GM19351 (cell line): ENCODE measurements at regions not wholly inside any gene's neighbourhood (a gene's known extent, or its start where the extent isn't known, plus 50 kb on each side); places are given as distances from the start of the nearest gene placed in this dataset.

Experiments
- ATAC-seq: cut with Tn5 transposase; IDR thresholded peaks from one replicate; pipeline ENCODE4 v1.9.1; 2021; ENCODE audit warnings: mild to moderate bottlenecking, moderate library complexity; ENCODE audit not compliant: unreplicated experiment

DNA sequence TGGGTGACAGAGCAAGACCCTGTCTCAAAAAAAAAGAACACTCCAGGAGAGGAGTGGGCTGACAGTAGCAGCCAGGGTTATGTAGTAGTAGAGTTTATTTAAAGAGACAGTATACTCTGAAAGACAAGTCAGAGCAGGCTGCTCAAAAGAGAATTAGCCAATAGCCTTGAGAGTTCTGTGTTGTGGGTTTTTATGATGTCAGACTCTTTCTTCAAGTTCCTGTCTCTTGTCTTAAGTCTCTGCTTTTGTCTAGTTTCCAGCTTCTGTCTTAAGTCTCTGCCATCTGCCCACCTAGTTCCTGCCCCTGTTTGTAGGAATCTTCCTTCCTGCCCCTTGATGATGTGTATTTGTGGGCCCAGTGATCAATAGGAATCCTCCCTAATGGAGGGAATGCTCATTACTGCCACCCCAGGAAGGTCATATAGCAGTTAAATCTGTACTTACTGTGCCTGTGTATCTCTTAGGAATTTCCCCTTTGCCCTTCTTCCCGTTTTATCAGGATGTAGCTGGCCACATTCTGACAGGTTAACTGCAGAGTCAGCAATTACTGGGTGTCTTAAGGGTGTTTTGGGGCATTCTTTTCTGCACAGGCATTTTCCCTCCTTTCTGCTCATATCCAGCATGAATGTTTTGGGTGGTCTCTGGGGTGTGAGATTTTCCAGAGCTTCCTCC lies 580.5 kb upstream of the SGCD start:
- no peak for ATAC-seq

DNA sequence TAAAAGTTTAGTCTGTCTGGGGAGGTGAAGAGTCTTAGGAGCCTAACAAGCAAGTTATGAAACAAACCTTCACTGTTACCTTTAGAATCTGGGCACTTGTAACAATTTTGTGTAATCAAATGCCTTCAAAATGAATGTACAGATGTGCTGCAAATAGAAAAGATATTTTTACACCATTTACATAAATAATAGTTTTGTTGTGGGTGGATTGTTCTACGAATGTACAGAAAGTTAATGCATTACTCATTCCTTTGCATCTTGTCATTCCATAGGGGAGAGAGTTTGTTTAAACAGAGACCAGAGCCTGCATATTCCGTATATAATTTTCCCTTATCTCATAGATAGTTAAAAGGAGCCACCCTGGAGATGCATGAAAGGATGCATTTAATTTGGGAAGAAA lies 576.9 kb upstream of the SGCD start:
- no peak for ATAC-seq

DNA sequence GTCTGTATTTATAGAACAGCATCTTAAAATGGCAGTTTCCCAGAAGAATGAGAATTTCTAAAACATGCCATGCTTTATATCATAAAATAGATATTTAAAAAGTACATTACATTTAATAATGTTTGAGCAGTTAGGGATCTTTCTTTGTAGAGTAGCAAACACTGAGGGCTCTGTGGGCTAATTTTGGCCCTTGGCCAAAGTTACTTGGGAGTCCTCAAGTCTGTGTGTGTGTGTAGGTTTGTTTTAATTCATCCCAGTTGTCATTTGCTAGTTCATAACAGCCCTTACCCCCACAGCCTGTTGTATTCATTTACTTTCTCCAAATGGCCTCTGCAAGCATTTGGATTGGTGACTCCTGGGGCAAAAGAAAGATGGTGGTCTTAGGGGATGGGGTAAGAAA lies 576.4 kb upstream of the SGCD start:
- no peak for ATAC-seq

DNA sequence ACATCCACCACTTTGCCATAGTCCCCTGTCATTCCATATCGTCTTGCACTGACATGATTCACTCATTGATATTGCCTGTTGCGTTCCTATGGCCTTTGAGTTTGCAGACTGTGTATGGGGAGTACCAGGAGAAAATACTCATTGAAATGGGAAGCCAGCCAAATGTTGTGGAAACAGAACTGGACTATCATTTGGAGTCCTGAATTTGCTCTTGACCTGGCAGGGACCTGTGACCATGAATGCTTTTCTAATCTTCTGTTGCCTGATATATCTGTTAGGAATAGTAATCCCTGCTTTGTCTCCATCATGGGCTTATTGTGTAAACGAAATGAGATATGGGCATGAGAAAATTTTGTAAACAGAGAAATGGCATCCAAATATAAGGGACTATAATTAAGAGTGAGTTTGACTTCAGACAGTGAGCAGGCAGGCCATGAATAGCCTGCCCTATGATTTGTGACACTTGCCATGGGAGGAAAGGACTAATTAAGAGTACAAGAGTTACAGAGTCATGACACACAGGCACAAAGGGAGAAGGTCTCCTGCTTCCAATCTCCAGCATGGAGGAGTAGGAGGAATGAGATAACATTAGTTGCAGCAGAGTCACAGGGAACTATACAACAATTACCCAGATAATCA lies 572.9 kb upstream of the SGCD start:
- ATAC-seq: no peak

DNA sequence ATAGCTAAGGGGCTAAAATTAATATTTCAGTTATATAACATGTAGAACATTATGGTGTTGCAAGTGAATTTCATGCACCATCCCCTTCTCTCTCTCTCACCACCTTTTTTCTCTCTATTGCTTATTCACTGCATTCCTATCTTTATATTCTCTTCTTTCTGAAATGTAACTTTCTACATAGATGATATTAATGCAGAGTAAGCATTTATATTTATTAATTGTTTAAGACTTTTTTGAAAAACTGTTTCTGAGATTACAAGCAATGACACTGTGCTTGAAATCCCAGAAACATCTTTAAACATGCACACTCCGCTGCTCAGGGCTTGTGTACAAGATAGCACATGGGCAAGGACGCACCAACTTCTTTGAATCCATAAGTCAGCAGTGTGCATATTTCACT lies 567.7 kb upstream of the SGCD start:
- ATAC-seq: no peak

DNA sequence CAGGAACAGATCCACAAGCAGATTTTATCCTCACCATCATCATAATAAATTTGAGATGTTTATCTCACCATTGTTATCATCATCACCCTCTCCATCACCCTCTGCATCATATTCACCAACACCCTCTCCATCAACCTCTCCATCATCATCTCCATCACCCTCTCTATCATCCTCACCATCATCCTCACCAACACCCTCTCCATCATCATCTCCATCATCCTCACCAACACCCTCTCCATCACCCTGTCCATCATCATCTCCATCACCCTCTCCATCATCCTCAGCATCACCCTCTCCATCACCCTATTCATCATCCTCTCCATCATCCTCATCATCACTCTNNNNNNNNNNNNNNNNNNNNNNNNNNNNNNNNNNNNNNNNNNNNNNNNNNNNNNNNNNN lies 567.0 kb upstream of the SGCD start:
- ATAC-seq: no peak

DNA sequence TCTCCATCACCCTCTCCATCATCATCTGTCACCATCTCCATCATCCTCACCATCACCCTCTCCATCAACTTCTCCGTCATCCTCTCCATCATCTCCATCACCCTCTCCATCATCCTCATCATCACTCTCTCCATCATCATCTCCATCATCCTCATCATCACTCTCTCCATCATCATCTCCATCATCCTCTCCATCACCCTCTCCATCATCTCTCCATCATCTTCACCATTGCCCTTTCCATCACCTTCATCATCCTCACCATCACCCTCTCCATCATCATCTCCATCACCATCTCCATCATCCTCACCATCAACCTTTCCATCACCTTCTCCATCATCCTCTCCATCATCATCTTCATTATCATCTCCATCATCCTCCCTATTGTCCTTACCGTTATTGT lies 565.5 kb upstream of the SGCD start:
- ATAC-seq: no peak

DNA sequence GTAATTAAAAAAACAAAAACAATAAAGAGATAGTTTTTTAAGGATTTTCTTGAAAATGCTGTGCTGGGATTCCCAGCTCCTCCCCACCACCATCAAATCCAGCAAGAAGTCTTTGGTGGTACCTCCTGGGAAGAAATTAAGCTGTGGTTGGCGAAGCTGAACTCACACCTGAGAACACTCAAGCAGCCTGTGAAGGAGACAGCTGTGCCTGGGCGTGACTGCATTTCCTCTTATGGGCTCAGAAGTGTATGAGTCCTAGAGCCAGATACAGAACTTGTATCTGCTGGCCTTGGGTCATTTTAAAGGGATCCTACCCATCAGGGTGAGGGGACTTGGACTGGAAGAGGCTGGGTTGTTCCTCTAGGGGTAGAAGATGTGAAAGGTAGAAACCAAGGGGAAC lies 561.2 kb upstream of the SGCD start:
- ATAC-seq: peak; percentile 38

DNA sequence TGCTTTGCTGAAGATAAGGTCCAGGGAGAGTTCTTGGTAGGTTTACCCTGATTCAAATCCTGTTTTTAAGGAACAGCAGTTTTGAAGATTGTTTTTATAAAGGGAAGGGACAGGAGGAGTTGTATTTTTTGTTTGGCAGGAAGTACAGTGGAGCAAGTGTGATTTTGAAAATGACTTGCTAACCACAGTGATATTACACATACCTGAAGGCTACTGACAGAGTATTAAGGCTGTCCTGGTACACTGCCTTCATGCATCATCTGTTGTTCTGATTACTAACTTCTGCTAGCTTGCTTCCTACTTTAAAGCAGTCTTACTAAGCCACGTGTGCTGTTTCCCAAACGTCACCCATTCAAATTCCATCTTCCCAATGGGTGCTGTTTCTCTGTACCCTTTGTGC lies 559.5 kb upstream of the SGCD start:
- ATAC-seq: peak; percentile 75

DNA sequence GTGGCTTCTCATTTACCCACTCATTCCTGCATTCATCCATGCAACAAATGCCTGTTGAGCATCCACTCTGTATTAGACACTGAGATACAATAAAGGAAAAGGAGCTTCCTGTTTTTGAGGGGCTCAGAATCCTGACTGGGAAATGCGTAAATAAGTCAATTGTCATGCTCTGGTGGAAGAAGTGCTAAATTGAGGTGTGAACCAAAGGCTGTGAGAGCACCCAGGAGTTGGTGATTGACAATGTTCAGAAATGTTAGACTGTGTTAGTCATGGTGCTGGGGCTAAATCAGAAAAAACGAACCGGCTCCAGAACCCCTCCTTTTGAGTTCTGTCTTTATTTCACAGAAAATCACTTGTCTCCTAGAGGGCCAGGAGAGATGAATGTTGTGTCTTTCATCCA lies 558.6 kb upstream of the SGCD start:
- ATAC-seq: no peak

DNA sequence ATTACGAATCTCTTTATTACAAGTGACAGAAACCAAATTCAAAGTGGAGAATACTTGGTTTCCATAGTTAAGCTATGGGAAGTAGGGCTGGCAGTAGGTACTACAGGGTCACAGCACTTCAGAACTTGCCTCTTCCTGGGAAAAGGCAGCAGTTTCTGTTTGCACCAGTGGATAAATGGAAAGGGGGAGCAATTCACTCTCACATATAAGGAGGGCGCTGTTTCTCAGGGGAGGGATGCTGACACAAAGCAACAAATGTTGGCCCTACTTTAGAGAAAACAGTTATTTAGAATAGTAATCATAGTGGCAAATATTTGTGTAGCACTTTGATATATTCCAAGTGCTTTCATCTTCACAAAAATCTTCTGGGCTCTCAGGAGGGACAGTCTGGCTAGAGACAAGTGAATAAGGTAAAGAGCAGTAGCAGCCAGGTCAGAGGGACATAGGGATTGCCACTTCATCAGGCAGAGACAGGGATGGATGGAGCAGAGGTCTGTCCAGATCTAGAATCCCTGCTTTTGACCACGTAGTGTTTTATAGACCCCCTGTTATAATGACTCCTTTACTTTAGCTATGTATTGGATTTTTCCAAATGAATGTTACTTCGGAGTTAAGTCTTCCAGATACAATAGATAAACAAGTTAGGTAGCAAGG lies 554.8 kb upstream of the SGCD start:
- no peak for ATAC-seq

DNA sequence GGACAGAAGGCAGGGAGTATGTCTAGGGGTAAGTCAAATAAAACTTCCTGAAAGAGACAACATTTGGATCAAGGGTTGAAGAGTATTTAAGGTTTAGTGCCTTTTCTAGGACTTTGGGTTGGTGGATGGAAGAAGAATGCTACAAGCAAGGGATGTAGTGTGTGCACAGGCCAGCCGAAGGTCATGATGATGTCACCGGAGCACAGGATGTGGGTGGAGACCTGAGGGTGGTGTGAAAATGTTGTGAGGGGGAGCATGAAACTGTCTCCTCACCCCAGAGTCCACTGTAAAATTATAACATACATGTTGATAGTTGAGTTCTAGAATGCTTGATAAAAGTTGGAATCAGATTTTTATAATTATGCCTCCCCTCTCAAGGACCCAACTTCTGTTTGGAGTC lies 553.3 kb upstream of the SGCD start:
- peak; percentile 94 for ATAC-seq

DNA sequence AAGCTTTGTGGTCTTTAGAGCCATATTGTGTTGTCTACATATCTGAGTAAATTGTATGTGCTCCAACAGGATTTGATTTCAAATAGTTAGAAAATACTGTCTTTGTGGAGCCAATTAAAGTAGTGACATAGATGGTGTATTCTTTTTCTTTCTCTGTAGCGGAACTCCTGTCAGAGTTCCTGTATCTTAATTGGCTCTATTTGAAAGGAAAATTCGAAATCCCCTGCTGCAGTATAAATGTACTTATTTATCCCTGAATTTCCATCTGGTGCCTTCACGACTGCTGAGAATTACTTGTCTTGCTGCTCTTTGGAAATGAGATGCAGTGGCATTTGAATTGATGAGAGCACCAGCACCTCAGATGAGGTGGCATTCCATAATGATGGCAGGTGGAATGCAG lies 546.7 kb upstream of the SGCD start:
- ATAC-seq: no peak

DNA sequence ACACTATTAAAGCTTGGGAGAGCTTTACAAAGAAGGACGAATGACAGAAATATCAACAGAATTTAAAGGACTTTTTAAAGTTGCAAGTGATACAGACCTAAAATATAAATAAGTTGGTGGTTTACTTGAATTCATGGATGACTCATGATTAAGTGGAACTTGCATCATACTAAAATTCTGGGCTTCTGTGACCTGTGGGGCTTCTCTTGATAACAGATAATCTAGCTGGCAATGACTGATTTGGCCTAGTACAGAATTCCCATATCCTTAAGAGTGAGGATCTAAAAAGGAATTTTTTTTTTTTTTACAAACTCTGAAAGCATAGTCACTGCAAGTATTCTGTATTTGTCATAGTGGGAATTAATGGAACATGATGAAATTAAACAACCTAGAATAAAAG lies 543.7 kb upstream of the SGCD start:
- ATAC-seq: no peak

DNA sequence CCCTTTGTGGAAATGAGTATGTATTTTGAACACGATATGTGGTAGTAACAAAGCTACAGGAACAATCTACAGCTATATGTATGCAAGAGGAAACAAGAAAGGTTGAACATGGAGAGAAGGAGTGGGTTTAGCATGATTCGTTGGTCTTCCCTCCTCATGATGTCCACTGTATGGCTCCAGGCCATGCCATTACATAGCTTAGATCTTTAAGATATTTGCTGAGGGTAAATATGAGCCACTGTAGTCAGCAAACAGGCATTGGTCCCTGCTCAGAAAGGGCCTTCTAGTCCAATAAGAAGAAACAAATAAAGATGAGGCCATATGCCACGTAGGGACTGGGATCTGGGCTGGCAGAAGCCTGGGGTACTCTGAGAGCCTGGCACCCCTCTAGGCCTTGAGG lies 543.2 kb upstream of the SGCD start:
- ATAC-seq: no peak

DNA sequence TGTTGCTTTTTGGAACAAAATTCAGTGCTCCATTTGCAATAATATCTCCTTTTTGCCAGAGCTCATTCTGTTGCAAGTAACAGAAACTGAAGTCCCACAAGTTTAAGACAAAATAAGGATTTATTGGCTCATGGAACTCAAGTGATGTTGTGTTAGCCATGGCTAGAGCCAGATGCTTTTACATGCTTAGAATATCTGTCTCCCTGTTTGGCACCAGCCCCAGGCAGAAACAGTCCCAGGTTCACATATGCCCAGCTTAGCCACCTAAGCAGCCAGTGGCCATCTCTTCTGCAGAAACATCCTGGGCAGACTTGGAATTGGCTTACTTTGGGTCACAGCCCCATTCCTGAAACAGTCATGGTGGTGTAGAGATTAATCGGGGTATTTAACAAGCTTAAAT lies 540.9 kb upstream of the SGCD start:
- ATAC-seq: no peak

DNA sequence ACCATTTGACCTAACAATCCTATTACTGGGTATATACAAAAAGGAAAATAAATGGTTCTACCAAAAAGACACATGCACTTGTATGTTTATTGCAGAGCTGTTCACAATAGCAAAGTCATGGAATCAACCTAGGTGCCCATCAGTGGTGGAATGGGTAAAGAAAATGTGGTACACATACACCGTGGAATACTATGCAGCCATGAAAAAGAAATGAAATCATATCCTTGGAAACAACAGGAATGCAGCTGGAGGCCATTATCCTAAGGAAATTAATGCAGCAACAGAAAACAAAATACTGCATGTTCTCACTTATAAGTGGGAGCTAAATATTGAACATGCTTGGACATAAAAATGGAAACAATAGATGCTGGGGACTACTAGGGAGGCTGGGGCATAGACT lies 534.1 kb upstream of the SGCD start:
- ATAC-seq: no peak

DNA sequence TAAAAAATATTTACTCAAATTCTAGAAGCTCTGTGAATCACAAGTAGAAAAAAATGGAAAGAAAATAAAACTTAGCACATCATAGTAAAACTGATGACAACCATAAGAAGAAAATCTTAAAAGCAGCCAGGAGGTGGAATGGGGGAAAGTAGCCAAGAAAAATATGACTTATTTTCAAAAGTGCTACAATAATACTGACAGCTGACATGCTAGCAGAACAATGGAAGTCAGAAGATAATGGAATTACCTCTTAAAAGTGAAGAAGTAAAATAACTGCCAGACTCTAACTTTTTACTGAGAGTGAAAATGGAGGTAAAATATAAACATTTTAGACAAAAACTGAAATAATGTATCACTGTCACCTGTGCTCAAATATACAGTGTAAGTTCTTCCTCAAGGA lies 532.2 kb upstream of the SGCD start:
- ATAC-seq: no peak

DNA sequence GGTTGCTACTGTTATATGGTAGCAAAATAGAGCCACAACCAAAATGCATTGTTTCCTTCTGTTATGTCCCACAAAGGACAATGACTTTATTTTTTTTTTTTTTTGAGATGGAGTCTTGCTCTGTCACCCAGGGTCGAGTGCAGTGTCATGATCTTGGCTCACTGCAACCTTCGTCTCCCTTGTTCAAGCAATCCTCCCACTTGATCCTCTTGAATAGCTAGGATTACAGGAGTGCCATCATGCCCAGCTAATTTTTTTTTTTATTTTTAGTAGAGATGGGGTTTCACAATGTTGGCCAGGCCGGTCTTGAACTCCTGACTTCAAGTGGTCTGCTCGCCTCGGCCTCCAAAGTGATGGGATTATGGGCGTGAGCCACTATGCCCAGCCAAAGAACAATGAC lies 527.7 kb upstream of the SGCD start:
- ATAC-seq: no peak

DNA sequence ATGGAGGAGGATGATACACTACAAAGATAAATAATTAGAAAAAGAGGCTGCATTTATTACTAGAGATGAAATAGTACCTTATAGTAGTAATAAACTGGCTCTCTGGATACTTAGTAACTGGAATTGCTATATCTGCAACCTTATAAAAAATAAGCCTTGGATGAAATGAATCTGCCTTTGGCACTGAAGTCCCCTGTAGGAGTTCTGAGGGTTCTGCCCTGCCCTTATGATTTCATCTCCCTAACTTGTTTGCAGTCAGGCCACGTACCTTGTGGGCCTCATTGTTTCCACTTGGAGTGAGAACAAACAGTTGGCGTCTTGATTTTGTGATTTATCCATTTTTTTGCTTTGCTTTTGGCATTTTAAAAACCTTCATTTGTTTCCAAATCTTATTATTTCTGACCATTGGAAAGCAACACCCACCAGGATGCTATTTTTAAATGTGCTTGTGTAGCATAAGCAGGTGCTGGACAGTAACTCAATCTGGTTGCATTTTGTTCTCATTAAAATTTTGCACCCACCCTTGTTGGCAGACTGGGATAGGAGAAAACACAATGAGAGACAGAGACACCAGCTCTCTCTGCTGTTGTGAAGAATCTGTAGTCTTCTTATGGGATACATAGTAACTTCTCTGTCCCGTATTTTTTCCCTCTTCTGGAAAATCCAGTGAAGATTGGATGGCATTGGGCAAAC lies 518.9 kb upstream of the SGCD start:
- ATAC-seq: no peak

DNA sequence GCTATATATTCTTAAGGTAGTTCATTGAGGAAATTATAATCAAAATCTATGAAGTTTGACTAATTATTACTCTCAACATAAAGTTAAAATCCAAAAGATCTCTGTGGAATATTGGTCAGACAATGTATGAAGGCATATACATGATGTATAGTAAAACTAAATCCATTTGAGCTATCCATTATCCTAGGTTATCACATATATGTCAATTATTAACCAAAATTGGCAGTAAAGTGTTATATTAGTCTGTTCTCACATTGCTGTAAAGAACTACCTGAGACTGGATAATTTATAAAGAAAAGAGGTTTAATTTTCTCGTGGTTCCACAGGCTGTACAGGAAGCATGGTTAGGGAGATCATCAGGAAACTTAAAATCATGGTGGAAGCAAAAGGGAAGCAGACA lies 511.7 kb upstream of the SGCD start:
- ATAC-seq: no peak

DNA sequence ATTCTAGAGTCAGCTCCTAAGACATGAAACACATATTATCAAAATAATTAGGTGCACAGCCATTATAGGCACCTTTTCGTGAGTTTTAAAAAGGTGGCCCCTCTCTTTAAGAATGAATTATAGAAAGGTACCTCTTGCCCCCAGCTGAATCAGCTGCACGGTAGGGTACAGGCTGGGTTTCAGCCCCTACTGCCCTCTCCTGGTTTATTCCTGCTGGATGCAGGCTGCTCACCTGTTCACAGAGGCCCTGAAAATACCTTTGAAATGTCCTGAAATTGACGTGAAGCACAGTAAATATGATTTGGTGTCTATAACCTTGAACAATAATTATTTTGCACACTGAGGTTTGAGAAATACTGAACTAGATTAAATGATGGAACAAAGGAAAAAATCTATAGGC lies 504.8 kb upstream of the SGCD start:
- ATAC-seq: no peak
